Fibroblast of mammary gland (primary cell): ENCODE measurements at regions not wholly inside any gene's neighbourhood (a gene's known extent, or its start where the extent isn't known, plus 50 kb on each side); places are given as distances from the start of the nearest gene placed in this dataset.

Experiments
- DNase-seq: peaks from one replicate; pipeline ENCODE4 v3.0.0-alpha.2; 2010; ENCODE audit warnings: low read depth
- H3K4me3 ChIP-seq: 2 replicates; pipeline ENCODE4 v1.5.1; 2011; ENCODE audit warnings: low read depth, mild to moderate bottlenecking, low read length, moderate library complexity; ENCODE audit not compliant: control insufficient read depth
- CTCF ChIP-seq: conservative IDR thresholded peaks from 2 replicates; pipeline ENCODE4 v1.5.1; 2011; ENCODE audit warnings: low read depth, low read length, inconsistent platforms; ENCODE audit not compliant: control insufficient read depth, insufficient read depth

DNA sequence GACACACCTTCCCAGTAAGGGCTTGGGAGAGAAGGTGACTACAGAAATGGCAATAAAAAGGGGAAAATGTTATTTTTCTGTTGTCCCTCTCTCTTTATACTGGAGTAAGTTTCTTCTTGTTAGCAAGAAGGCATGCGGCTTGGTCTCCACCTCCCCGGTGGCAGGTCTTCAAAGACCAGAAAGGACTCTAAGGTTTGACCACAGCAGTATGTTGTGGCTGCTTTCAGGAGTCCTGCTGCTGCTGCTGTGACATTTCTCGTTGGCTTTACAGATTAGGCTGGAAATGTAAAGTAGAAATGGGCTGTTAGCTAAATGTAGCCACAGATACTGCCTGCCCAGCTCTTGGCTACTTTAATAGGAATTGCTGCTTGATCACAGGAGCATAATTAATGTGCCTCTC, 175.8 kb upstream of the ZBTB20 start:
- TF ChIP-seq CTCF: no peak
- no peak overlapping the region for H3K4me3 ChIP-seq
- no peak for DNase-seq

- DNase-seq: no peak
- H3K4me3 ChIP-seq: no peak overlapping the region
- no peak for TF ChIP-seq CTCF
Observed at GRCh38 chr3:115323380-115323779, 176.3 kb upstream of the ZBTB20 start.

DNA sequence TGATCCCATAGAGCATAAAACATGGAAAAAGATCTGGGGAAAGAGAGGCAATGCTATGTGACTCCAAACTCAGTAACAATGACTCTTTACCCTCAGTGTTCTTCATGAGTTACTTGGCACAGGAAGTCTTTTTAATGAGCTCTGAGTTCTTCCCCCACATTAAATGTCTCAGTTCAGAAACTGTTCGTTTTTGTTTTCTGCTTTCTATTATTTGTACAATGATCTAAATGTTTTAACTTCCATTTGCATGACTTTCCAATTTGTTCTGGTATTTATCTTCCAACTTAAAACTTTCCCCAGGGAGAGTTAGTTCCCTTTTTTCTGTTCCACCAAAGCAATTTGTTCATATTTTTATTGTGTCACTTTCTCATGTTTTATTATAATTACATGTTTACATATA, 177.0 kb upstream of the ZBTB20 start:
- TF ChIP-seq CTCF: no peak
- no peak for DNase-seq
- no peak overlapping the region for H3K4me3 ChIP-seq

DNA sequence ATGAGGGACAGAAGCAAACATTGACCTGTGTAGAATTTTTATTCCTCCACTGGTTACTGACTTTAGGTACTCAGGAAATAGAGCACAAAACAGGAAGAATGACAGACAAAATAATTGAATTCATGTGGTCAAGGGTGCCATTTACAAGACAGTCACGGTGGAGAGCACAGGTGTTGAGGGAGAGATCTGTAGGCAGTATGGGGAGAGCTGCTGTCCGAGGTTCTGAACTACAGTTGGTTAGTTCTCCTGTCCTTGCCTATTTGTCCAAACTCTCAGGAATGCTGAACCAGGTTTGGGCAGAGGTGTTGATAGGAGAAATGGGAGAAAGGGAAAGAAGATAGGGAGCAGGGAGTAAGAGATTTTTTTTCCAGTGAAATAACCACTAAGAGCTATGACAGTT, 178.5 kb upstream of the ZBTB20 start:
- H3K4me3 ChIP-seq: no peak overlapping the region
- no peak for TF ChIP-seq CTCF
- DNase-seq: peak; percentile 59

DNA sequence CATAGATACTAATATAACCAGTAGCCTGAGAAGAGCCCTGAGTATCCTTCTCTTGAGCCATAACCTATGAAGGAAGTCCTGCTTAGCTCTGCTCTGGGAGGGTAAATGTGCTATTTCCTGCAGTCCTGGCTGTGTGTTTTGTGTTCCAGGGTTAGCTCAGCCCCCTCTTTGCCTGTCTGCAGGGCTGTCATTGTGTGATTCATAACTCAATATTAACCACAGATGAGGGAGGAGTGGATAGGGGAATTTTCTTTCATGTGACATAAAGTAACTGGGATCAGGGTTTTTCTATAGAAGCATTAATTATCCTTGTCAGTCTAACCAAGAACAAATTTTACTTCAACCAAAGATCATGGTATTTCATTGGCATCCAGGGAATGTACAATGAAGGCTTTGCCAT, 183.3 kb upstream of the ZBTB20 start:
- no peak for TF ChIP-seq CTCF
- peak; percentile 69 for DNase-seq
- H3K4me3 ChIP-seq: no peak overlapping the region

DNA sequence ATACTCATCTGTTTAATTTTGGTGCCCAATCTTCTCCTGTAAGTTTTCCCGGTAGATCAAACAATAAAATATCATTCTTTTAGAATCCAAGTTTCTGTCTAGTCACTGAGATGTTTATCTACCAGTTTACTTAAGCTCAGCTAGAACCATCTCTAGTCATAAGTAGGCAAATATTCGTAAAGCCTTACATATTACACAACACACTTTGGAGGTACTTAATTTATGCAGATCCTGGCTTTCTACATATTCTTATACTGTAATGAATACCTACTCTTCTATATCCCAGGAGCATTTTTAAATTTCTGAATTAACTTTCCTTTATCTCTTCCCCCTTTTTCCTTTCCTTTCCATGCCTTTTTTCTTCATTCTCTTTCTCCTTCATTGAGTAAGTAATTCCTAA, 185.9 kb upstream of the ZBTB20 start:
- no peak overlapping the region for H3K4me3 ChIP-seq
- TF ChIP-seq CTCF: no peak
- DNase-seq: no peak

DNA sequence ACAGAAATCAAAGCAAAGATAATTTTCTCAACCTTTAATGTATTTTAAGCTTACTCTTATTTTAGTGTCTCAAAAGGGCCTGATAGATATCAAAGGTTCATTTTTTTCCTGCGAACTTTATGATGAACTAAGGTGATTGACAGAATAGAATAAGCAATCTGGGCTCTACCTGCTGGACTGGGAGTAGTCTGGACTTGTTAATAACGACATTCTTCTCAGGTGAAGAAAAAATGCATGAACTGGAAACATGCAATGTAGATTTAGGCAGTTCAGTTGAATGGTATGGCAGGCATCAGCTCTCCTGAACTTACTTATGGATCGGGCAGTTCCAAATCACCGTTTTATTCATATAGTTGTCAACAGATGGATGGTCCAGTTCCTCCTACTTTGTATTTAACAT, 189.7 kb upstream of the ZBTB20 start:
- no peak for DNase-seq
- H3K4me3 ChIP-seq: no peak overlapping the region
- no peak for TF ChIP-seq CTCF
